ENCODE measurements at regions not wholly inside any gene's neighbourhood (a gene's known extent, or its start where the extent isn't known, plus 50 kb on each side); places are given as distances from the start of the nearest gene placed in this dataset.

GRCh38 chr4:180805101-180805500, 1438.1 kb upstream of the TENM3 start:
- DNase-seq, result no peak

GRCh38 chr4:180808862-180809261, 1434.3 kb upstream of the TENM3 start:
- no peak for DNase-seq

GRCh38 chr4:180809439-180809838, 1433.8 kb upstream of the TENM3 start:
- DNase-seq, result no peak

- no peak for DNase-seq
Observed at GRCh38 chr4:180810581-180810980, 1432.6 kb upstream of the TENM3 start.

GRCh38 chr4:180811556-180811955, 1431.6 kb upstream of the TENM3 start:
- DNase-seq, result no peak

- DNase-seq, result no peak
Observed at GRCh38 chr4:180812783-180813182, 1430.4 kb upstream of the TENM3 start.

- no peak for DNase-seq
Observed at GRCh38 chr4:180814875-180815417, 1428.3 kb upstream of the TENM3 start.

- no peak for DNase-seq
Observed at GRCh38 chr4:180817529-180817928, 1425.7 kb upstream of the TENM3 start.

GRCh38 chr4:180823108-180823507, 1420.1 kb upstream of the TENM3 start:
- DNase-seq, result no peak

GRCh38 chr4:180827232-180828009, 1415.8 kb upstream of the TENM3 start:
- no peak for DNase-seq

- DNase-seq, result no peak
Observed at GRCh38 chr4:180828455-180829018, 1414.7 kb upstream of the TENM3 start.

GRCh38 chr4:180832073-180832472, 1411.1 kb upstream of the TENM3 start:
- no peak for DNase-seq

GRCh38 chr4:180840142-180840541, 1403.1 kb upstream of the TENM3 start:
- DNase-seq, result no peak

- DNase-seq, result no peak
Observed at GRCh38 chr4:180850318-180850940, 1392.8 kb upstream of the TENM3 start.

GRCh38 chr4:180852738-180853137, 1390.5 kb upstream of the TENM3 start:
- DNase-seq, result no peak

- DNase-seq, result no peak
Observed at GRCh38 chr4:180855184-180855583, 1388.0 kb upstream of the TENM3 start.

GRCh38 chr4:180860089-180860720, 1383.0 kb upstream of the TENM3 start:
- no peak for DNase-seq

- no peak for DNase-seq
Observed at GRCh38 chr4:180861651-180862050, 1381.6 kb upstream of the TENM3 start.

- no peak for DNase-seq
Observed at GRCh38 chr4:180866933-180867643, 1376.1 kb upstream of the TENM3 start.

GRCh38 chr4:180870623-180871022, 1372.6 kb upstream of the TENM3 start:
- no peak for DNase-seq

GRCh38 chr4:180898305-180898704, 1344.9 kb upstream of the TENM3 start:
- no peak for DNase-seq

- no peak for DNase-seq
Observed at GRCh38 chr4:180900781-180901180, 1342.4 kb upstream of the TENM3 start.

- no peak for DNase-seq
Observed at GRCh38 chr4:180909279-180909678, 1333.9 kb upstream of the TENM3 start.

Measured in activated T-cell treated with anti-CD3 and anti-CD28 coated beads, Interleukin-2, amount 50 U/mL, for 1 hour (primary cell).